ENCODE measurements at regions not wholly inside any gene's neighbourhood (a gene's known extent, or its start where the extent isn't known, plus 50 kb on each side); places are given as distances from the start of the nearest gene placed in this dataset.

- no peaks in the 10 kb centered on the region for H3K4me1 ChIP-seq (ENCODE audit: control extremely low read depth in 1 of 4, control insufficient read depth in 4 of 4, insufficient read depth in 4 of 4, low read length in 3 of 4)
- no peak for DNase-seq
- H3K4me3 ChIP-seq (ENCODE audit: control insufficient read depth in 1 of 7, extremely low read depth in 1 of 7, insufficient read depth in 4 of 7, low read depth in 2 of 7, low read length in 6 of 7): no peak overlapping the region
- ChIA-PET CTCF (no interaction called here), POLR2A (no interaction called here)
- WGBS (ENCODE audit: insufficient coverage): 90% methylated on average over 1 of the region's 1 CpG
- H3K27ac ChIP-seq (ENCODE audit: insufficient read depth in 1 of 2, low read depth in 1 of 2, low read length in 2 of 2, poor library complexity in 1 of 2, severe bottlenecking in 2 of 2): no peak overlapping the region
- H3K9me3 ChIP-seq (ENCODE audit: control extremely low read depth in 1 of 5, control insufficient read depth in 4 of 5, insufficient read depth in 2 of 5, low read depth in 1 of 5, low read length in 4 of 5): peaks cover 0 to 1% (median 0%) of the 10 kb centered on the region in 5 experiments
- no peaks in the 10 kb centered on the region for H3K27me3 ChIP-seq (replicated peaks in 2 of 5; ENCODE audit: control insufficient read depth in 4 of 5, insufficient read depth in 5 of 5, low read length in 4 of 5)
- no peaks in the 10 kb centered on the region for H3K36me3 ChIP-seq (ENCODE audit: control insufficient read depth in 4 of 4, insufficient read depth in 4 of 4, low read length in 3 of 4)
Observed at GRCh38 chr16:51621610-51622009, 470.5 kb upstream of the SALL1 start.

DNA sequence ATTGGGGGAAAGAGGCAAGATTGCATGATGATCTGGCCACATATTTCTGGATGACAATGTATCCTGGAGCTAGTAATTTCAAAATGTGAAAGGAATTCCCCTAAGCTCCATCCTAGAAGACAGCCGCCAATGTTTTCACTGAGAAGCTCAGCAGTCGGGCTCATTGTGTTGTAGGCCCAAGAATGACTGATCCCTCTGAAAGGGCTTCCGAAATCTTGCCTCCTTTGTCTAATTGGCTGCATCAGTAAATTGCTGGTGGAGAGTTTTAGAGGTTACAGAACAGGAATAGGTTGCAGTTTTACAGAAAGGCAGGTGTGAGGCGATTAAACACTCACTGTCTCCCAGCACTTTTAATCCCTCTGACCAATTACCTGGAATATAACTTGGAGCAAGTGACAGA is 464.1 kb upstream of the SALL1 start:
- DNase-seq: no peak
- no peak overlapping the region for H3K27ac ChIP-seq (ENCODE audit: insufficient read depth in 1 of 2, low read depth in 1 of 2, low read length in 2 of 2, poor library complexity in 1 of 2, severe bottlenecking in 2 of 2)
- no peaks in the 10 kb centered on the region for H3K9me3 ChIP-seq (ENCODE audit: control extremely low read depth in 1 of 5, control insufficient read depth in 4 of 5, insufficient read depth in 2 of 5, low read depth in 1 of 5, low read length in 4 of 5)
- H3K36me3 ChIP-seq (ENCODE audit: control insufficient read depth in 4 of 4, insufficient read depth in 4 of 4, low read length in 3 of 4): no peaks in the 10 kb centered on the region
- no peaks in the 10 kb centered on the region for H3K27me3 ChIP-seq (replicated peaks in 2 of 5; ENCODE audit: control insufficient read depth in 4 of 5, insufficient read depth in 5 of 5, low read length in 4 of 5)
- H3K4me3 ChIP-seq (ENCODE audit: control insufficient read depth in 1 of 7, extremely low read depth in 1 of 7, insufficient read depth in 4 of 7, low read depth in 2 of 7, low read length in 6 of 7): no peak overlapping the region
- CTCF ChIA-PET: no interaction called here
- 93% methylated on average over 2 of the region's 4 CpGs for WGBS (ENCODE audit: insufficient coverage)
- H3K4me1 ChIP-seq (ENCODE audit: control extremely low read depth in 1 of 4, control insufficient read depth in 4 of 4, insufficient read depth in 4 of 4, low read length in 3 of 4): no peaks in the 10 kb centered on the region
- POLR2A ChIA-PET: interaction anchor here (0.7 kb wide), 1 partner anchor 14 kb away, joined by 3 read pairs; no protein-coding TSS in a partner anchor

DNA sequence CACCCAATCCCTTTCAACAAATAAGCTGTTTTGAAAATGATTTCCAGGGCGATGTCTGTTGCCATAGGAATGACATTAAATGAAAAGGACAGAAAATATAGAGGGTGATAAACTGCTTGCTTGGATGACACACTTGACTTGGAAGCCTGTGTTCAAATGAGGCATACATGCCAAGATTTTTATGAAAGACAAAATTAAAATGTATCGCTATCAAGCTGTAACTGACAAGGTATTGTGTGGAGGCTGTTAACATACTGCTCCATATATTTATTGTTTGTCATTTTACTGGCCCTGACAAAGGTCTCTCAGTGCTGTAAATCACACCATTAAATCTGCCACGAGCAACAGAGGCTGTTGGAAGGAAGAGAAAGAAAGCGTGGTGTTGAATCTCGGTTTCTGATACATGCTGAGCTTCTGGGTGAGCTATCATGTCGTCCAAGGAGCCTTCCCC is 456.2 kb upstream of the SALL1 start:
- no peak overlapping the region for H3K4me3 ChIP-seq (ENCODE audit: control insufficient read depth in 1 of 7, extremely low read depth in 1 of 7, insufficient read depth in 4 of 7, low read depth in 2 of 7, low read length in 6 of 7)
- no peaks in the 10 kb centered on the region for H3K27me3 ChIP-seq (replicated peaks in 2 of 5; ENCODE audit: control insufficient read depth in 4 of 5, insufficient read depth in 5 of 5, low read length in 4 of 5)
- POLR2A ChIA-PET: no interaction called here
- H3K27ac ChIP-seq (ENCODE audit: insufficient read depth in 1 of 2, low read depth in 1 of 2, low read length in 2 of 2, poor library complexity in 1 of 2, severe bottlenecking in 2 of 2): no peak overlapping the region
- no peaks in the 10 kb centered on the region for H3K4me1 ChIP-seq (ENCODE audit: control extremely low read depth in 1 of 4, control insufficient read depth in 4 of 4, insufficient read depth in 4 of 4, low read length in 3 of 4)
- DNase-seq: no peak
- H3K36me3 ChIP-seq (ENCODE audit: control insufficient read depth in 4 of 4, insufficient read depth in 4 of 4, low read length in 3 of 4): no peaks in the 10 kb centered on the region
- no peaks in the 10 kb centered on the region for H3K9me3 ChIP-seq (ENCODE audit: control extremely low read depth in 1 of 5, control insufficient read depth in 4 of 5, insufficient read depth in 2 of 5, low read depth in 1 of 5, low read length in 4 of 5)
- CTCF ChIA-PET: no interaction called here
- WGBS (ENCODE audit: insufficient coverage): 33% methylated on average over 2 of the region's 6 CpGs

DNA sequence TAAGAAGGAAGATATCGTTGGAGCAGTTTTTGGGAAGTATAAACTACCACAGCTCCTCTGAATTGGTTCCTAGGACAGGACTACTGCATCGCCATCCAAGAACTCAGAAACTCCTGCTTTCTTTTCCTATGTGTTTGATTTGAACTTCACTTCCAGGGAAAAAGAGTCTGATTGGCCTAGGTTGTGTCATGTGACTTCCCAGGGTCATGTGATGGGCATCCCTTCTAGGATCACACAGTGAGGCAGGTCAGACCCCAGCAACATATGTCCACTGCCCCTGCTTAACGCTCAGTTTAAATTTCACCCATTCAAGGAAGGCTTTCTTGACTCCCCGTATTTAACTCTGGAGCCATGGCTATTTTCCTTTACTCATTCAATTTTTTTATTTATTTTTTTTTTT is 445.2 kb upstream of the SALL1 start:
- H3K27ac ChIP-seq (ENCODE audit: insufficient read depth in 1 of 2, low read depth in 1 of 2, low read length in 2 of 2, poor library complexity in 1 of 2, severe bottlenecking in 2 of 2): no peak overlapping the region
- CTCF ChIA-PET: no interaction called here
- no peaks in the 10 kb centered on the region for H3K4me1 ChIP-seq (ENCODE audit: control extremely low read depth in 1 of 4, control insufficient read depth in 4 of 4, insufficient read depth in 4 of 4, low read length in 3 of 4)

DNA sequence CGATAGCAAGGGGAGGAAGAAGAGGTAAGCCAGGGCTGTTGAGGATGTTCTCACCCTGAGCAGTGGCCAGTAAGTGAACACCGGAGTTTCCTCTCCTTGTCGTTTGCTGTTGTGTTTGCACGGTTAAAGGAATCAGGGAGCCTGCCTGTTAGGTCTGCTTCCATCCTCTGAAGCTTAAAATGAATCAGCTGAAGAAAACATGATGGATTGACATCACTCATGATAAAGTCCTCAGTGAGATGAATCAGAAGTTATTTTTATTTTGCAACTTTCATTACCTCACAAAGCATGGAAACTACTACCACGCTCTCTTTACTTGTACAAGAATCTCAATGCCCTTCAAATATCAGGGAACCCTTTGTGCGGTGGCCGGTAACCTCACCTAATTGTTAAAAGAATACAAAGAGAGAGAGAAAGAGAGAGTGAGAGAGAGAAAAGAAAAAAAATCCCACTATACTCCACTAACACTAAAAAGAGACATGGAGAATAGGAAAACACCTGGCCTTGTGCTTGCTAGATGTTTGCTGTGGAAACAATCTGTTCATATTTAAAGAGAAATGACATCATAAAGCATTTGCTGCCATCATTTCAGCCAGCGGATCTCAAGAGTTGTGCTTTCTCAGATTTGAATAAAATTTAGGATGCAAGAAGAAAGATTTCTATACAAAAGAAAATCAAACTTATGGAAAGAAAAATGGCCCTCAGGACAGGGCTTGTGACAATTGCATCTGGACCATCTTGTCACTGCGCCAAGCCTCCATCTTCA is 441.6 kb upstream of the SALL1 start:
- POLR2A ChIA-PET: no interaction called here
- no peaks in the 10 kb centered on the region for H3K36me3 ChIP-seq (ENCODE audit: control insufficient read depth in 4 of 4, insufficient read depth in 4 of 4, low read length in 3 of 4)
- CTCF ChIA-PET: no interaction called here
- DNase-seq: no peak
- no peaks in the 10 kb centered on the region for H3K4me1 ChIP-seq (ENCODE audit: control extremely low read depth in 1 of 4, control insufficient read depth in 4 of 4, insufficient read depth in 4 of 4, low read length in 3 of 4)
- H3K9me3 ChIP-seq (ENCODE audit: control extremely low read depth in 1 of 5, control insufficient read depth in 4 of 5, insufficient read depth in 2 of 5, low read depth in 1 of 5, low read length in 4 of 5): no peaks in the 10 kb centered on the region
- no peaks in the 10 kb centered on the region for H3K27me3 ChIP-seq (replicated peaks in 2 of 5; ENCODE audit: control insufficient read depth in 4 of 5, insufficient read depth in 5 of 5, low read length in 4 of 5)
- 50% methylated on average over 2 of the region's 9 CpGs for WGBS (ENCODE audit: insufficient coverage)
- H3K27ac ChIP-seq (ENCODE audit: insufficient read depth in 1 of 2, low read depth in 1 of 2, low read length in 2 of 2, poor library complexity in 1 of 2, severe bottlenecking in 2 of 2): no peak overlapping the region
- H3K4me3 ChIP-seq (ENCODE audit: control insufficient read depth in 1 of 7, extremely low read depth in 1 of 7, insufficient read depth in 4 of 7, low read depth in 2 of 7, low read length in 6 of 7): no peak overlapping the region

More for the DNA sequence above, 445.2 kb upstream of the SALL1 start:
- Histone ChIP-seq H3K4me3 (ENCODE audit: control insufficient read depth in 1 of 7, extremely low read depth in 1 of 7, insufficient read depth in 4 of 7, low read depth in 2 of 7, low read length in 6 of 7) (no peak overlapping the region), H3K27me3 (replicated peaks in 2 of 5; ENCODE audit: control insufficient read depth in 4 of 5, insufficient read depth in 5 of 5, low read length in 4 of 5) (no peaks in the 10 kb centered on the region), H3K9me3 (ENCODE audit: control extremely low read depth in 1 of 5, control insufficient read depth in 4 of 5, insufficient read depth in 2 of 5, low read depth in 1 of 5, low read length in 4 of 5) (no peaks in the 10 kb centered on the region), H3K36me3 (ENCODE audit: control insufficient read depth in 4 of 4, insufficient read depth in 4 of 4, low read length in 3 of 4) (no peaks in the 10 kb centered on the region)
- POLR2A ChIA-PET: no interaction called here
- WGBS (ENCODE audit: insufficient coverage): 90% methylated on average over 2 of the region's 4 CpGs
- no peak for DNase-seq

DNA sequence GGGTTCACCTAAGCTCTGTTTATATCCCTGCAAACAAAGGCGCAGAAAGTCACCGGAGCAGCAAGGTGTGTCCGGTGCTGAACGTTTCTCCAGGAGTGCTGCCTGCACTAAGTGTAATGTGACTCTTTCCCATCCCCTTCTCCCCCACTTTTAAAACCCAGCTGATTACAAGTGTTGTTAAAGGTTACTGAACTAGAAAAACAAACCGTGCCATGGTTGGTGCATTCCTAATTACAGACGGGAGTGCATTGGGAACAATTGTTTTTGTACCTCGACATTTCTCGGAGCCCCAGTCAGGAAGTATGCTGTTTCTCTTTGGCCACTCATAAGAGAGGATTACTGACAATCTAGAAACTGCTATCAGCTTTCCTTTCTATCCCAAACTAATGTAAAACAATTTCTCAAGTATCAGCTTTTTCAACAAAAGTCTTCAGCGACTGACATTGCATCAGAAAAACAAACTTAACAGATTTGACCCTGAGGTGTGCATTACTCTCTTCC is 441.0 kb upstream of the SALL1 start:
- DNase-seq: no peak
- WGBS (ENCODE audit: insufficient coverage): 27% methylated on average over 9 of the region's 9 CpGs
- ChIA-PET CTCF (no interaction called here), POLR2A (no interaction called here)
- Histone ChIP-seq H3K4me3 (ENCODE audit: control insufficient read depth in 1 of 7, extremely low read depth in 1 of 7, insufficient read depth in 4 of 7, low read depth in 2 of 7, low read length in 6 of 7) (no peak overlapping the region), H3K4me1 (ENCODE audit: control extremely low read depth in 1 of 4, control insufficient read depth in 4 of 4, insufficient read depth in 4 of 4, low read length in 3 of 4) (no peaks in the 10 kb centered on the region), H3K36me3 (ENCODE audit: control insufficient read depth in 4 of 4, insufficient read depth in 4 of 4, low read length in 3 of 4) (no peaks in the 10 kb centered on the region), H3K27me3 (replicated peaks in 2 of 5; ENCODE audit: control insufficient read depth in 4 of 5, insufficient read depth in 5 of 5, low read length in 4 of 5) (no peaks in the 10 kb centered on the region), H3K9me3 (ENCODE audit: control extremely low read depth in 1 of 5, control insufficient read depth in 4 of 5, insufficient read depth in 2 of 5, low read depth in 1 of 5, low read length in 4 of 5) (no peaks in the 10 kb centered on the region), H3K27ac (ENCODE audit: insufficient read depth in 1 of 2, low read depth in 1 of 2, low read length in 2 of 2, poor library complexity in 1 of 2, severe bottlenecking in 2 of 2) (no peak overlapping the region)

- H3K27ac ChIP-seq (ENCODE audit: insufficient read depth in 1 of 2, low read depth in 1 of 2, low read length in 2 of 2, poor library complexity in 1 of 2, severe bottlenecking in 2 of 2): no peak overlapping the region
- H3K27me3 ChIP-seq (replicated peaks in 2 of 5; ENCODE audit: control insufficient read depth in 4 of 5, insufficient read depth in 5 of 5, low read length in 4 of 5): no peaks in the 10 kb centered on the region
- H3K4me1 ChIP-seq (ENCODE audit: control extremely low read depth in 1 of 4, control insufficient read depth in 4 of 4, insufficient read depth in 4 of 4, low read length in 3 of 4): no peaks in the 10 kb centered on the region
- POLR2A ChIA-PET: no interaction called here
- no peaks in the 10 kb centered on the region for H3K9me3 ChIP-seq (ENCODE audit: control extremely low read depth in 1 of 5, control insufficient read depth in 4 of 5, insufficient read depth in 2 of 5, low read depth in 1 of 5, low read length in 4 of 5)
- no peak for DNase-seq
- 13% methylated on average over 2 of the region's 2 CpGs for WGBS (ENCODE audit: insufficient coverage)
- no peak overlapping the region for H3K4me3 ChIP-seq (ENCODE audit: control insufficient read depth in 1 of 7, extremely low read depth in 1 of 7, insufficient read depth in 4 of 7, low read depth in 2 of 7, low read length in 6 of 7)
- no peaks in the 10 kb centered on the region for H3K36me3 ChIP-seq (ENCODE audit: control insufficient read depth in 4 of 4, insufficient read depth in 4 of 4, low read length in 3 of 4)
- CTCF ChIA-PET: no interaction called here
Observed at GRCh38 chr16:51591480-51591879, 440.4 kb upstream of the SALL1 start.

Measured in common myeloid progenitor, CD34-positive (primary cell).